SK-N-SH (cell line): ENCODE measurements at regions not wholly inside any gene's neighbourhood (a gene's known extent, or its start where the extent isn't known, plus 50 kb on each side); places are given as distances from the start of the nearest gene placed in this dataset.

Experiments
- CTCF ChIA-PET: fragments of 300-600, 350-600 bp; formaldehyde crosslinking; extraction: SDS; loops from one replicate; lab custom pipeline; 2021; lab: Yijun Ruan, JAX
- POLR2A ChIA-PET: fragments of 350-600 bp; sonication (Branson Sonifier 250); formaldehyde crosslinking; extraction: SDS; loops from one replicate; lab custom pipeline; 2020; ENCODE audit warnings: antibody characterized with exemption, inconsistent platforms; lab: Yijun Ruan, JAX
- DNase-seq: peaks from one replicate; pipeline ENCODE4 v3.0.0; 2012
- H2AFZ ChIP-seq: fragments of 200-600 bp; sonication (generic); 2 replicates; pipeline ENCODE4 v1.8.1; 2016; ENCODE audit warnings: antibody characterized with exemption, mild to moderate bottlenecking, low read depth
- H3F3A ChIP-seq: fragments of 200-600 bp; sonication (generic); replicated peaks from 2 replicates; pipeline ENCODE3; 2016; ENCODE audit warnings: antibody characterized with exemption, mild to moderate bottlenecking; ENCODE audit not compliant: insufficient read depth
- H3K27ac ChIP-seq, 2 experiments: fragments of 200-500 bp in 1 of 2; fragments of 200-600 bp in 1 of 2; sonication (Bioruptor generic) in 1 of 2; sonication (generic), shearing (Covaris generic) in 1 of 2; 2 replicates each; pipeline versions ENCODE4 v1.5.1 to v1.6.1; 2014 to 2016; ENCODE audit warnings: low read depth in 2 of 2, inconsistent platforms in 1 of 2, low read length in 1 of 2, mild to moderate bottlenecking in 1 of 2, mixed read lengths in 1 of 2
- H3K27me3 ChIP-seq: fragments of 200-600 bp; sonication (generic), shearing (Covaris generic); 2 replicates; pipeline ENCODE4 v1.6.1; 2016; ENCODE audit warnings: mixed run types; ENCODE audit not compliant: insufficient read depth
- H3K36me3 ChIP-seq, 2 experiments: fragments of 200-500 bp in 1 of 2; fragments of 200-600 bp in 1 of 2; sonication (Bioruptor generic) in 1 of 2; sonication (generic) in 1 of 2; replicated peaks in 1 of 2; 2 replicates each; pipeline versions ENCODE3 to v1.5.1; 2014 to 2016; ENCODE audit warnings: low read length in 1 of 2, mild to moderate bottlenecking in 1 of 2; ENCODE audit not compliant: insufficient read depth in 2 of 2, control insufficient read depth in 1 of 2
- H3K4me1 ChIP-seq, 2 experiments: fragments of 200-500 bp in 1 of 2; fragments of 200-600 bp in 1 of 2; sonication (Bioruptor generic) in 1 of 2; sonication (generic), shearing (Covaris generic) in 1 of 2; 2 replicates each; pipeline versions ENCODE4 v1.5.1 to v1.6.1; 2014 to 2016; ENCODE audit warnings: low read depth in 1 of 2, low read length in 1 of 2, mixed run types in 1 of 2; ENCODE audit not compliant: insufficient read depth in 2 of 2, control insufficient read depth in 1 of 2
- H3K4me2 ChIP-seq: fragments of 200-600 bp; sonication (generic), shearing (Covaris generic); 2 replicates; pipeline ENCODE4 v1.6.1; 2017; ENCODE audit warnings: mixed run types
- H3K4me3 ChIP-seq, 2 experiments: fragments of 200-500 bp in 1 of 2; fragments of 200-600 bp in 1 of 2; sonication (Bioruptor generic) in 1 of 2; sonication (generic), shearing (Covaris generic) in 1 of 2; 2 replicates each; pipeline versions ENCODE4 v1.5.1 to v1.8.1; 2014 to 2016; ENCODE audit warnings: low read depth in 2 of 2, inconsistent platforms in 1 of 2, low read length in 1 of 2, mild to moderate bottlenecking in 1 of 2, mixed read lengths in 1 of 2, moderate library complexity in 1 of 2
- H3K79me2 ChIP-seq: fragments of 200-600 bp; sonication (generic); 2 replicates; pipeline ENCODE4 v1.8.1; 2017; ENCODE audit warnings: mild to moderate bottlenecking; ENCODE audit not compliant: insufficient read depth
- H3K9ac ChIP-seq: fragments of 200-600 bp; sonication (generic); 2 replicates; pipeline ENCODE4 v1.6.1; 2017; ENCODE audit warnings: mixed run types
- H3K9me2 ChIP-seq: fragments of 200-600 bp; sonication (generic); 2 replicates; pipeline ENCODE4 v1.6.1; 2017; ENCODE audit warnings: mixed run types
- H3K9me3 ChIP-seq: fragments of 200-600 bp; sonication (generic); 2 replicates; pipeline ENCODE4 v1.6.1; 2017; ENCODE audit warnings: mixed run types, mild to moderate bottlenecking, moderate library complexity
- H4K20me1 ChIP-seq: fragments of 200-600 bp; sonication (generic); 2 replicates; pipeline ENCODE4 v1.6.1; 2017; ENCODE audit warnings: mild to moderate bottlenecking, mixed run types; ENCODE audit not compliant: insufficient read depth
- EZH2phosphoT487 ChIP-seq: fragments of 200-600 bp; sonication (generic); IDR thresholded peaks from 2 replicates; pipeline ENCODE4 v1.6.1; 2017; ENCODE audit warnings: low read depth, mixed run types, mild to moderate bottlenecking, antibody characterized with exemption, moderate library complexity, borderline replicate concordance
- FOSL2 ChIP-seq: IDR thresholded peaks from 2 replicates; pipeline ENCODE4 v1.4.0; 2012; ENCODE audit warnings: low read depth, mild to moderate bottlenecking, moderate library complexity, borderline replicate concordance
- FOXJ3 ChIP-seq: sonication (generic); formaldehyde crosslinking; IDR thresholded peaks from 2 replicates; pipeline ENCODE4 v1.5.1; 2020; ENCODE audit warnings: mild to moderate bottlenecking, missing genetic modification reagents
- FOXM1 ChIP-seq: IDR thresholded peaks from 2 replicates; pipeline ENCODE4 v1.4.0; 2012; ENCODE audit warnings: low read depth, mild to moderate bottlenecking
- GATA2 ChIP-seq: sonication (generic); formaldehyde crosslinking; IDR thresholded peaks from 2 replicates; pipeline ENCODE4 v1.5.0; 2020; ENCODE audit warnings: mild to moderate bottlenecking, missing genetic modification reagents
- MEF2A ChIP-seq: IDR thresholded peaks from 2 replicates; pipeline ENCODE4 v1.4.0; 2012; ENCODE audit warnings: low read depth, borderline replicate concordance
- MXI1 ChIP-seq: IDR thresholded peaks from 2 replicates; pipeline ENCODE4 v1.6.1; 2012; ENCODE audit warnings: mild to moderate bottlenecking, low read depth, low read length, improper control_type of control experiment
- NFIC ChIP-seq: IDR thresholded peaks from 2 replicates; pipeline ENCODE4 v1.4.0; 2012; ENCODE audit warnings: borderline replicate concordance
- NRF1 ChIP-seq: IDR thresholded peaks from 2 replicates; pipeline ENCODE4 v1.6.1; 2012; ENCODE audit warnings: low read depth, mild to moderate bottlenecking, low read length
- POLR2AphosphoS5 ChIP-seq: IDR thresholded peaks from 2 replicates; pipeline ENCODE4 v1.6.1; 2012; ENCODE audit warnings: low read depth, low read length
- RAD21 ChIP-seq: IDR thresholded peaks from 2 replicates; pipeline ENCODE4 v1.6.1; 2012; ENCODE audit warnings: mild to moderate bottlenecking, low read length
- SIN3A ChIP-seq: IDR thresholded peaks from 2 replicates; pipeline ENCODE4 v1.6.1; 2012; ENCODE audit warnings: low read depth, mild to moderate bottlenecking, low read length, moderate library complexity, borderline replicate concordance
- SMC3 ChIP-seq: IDR thresholded peaks from 2 replicates; pipeline ENCODE4 v1.6.1; 2012; ENCODE audit warnings: low read depth, low read length, improper control_type of control experiment
- TCF12 ChIP-seq: IDR thresholded peaks from 2 replicates; pipeline ENCODE4 v1.4.0; 2012
- TEAD4 ChIP-seq: IDR thresholded peaks from 2 replicates; pipeline ENCODE4 v1.4.0; 2012; ENCODE audit warnings: mild to moderate bottlenecking, borderline replicate concordance; ENCODE audit not compliant: insufficient read depth
- YY1 ChIP-seq: IDR thresholded peaks from 2 replicates; pipeline ENCODE4 v1.4.0; 2012; ENCODE audit warnings: low read depth, mild to moderate bottlenecking
- WGBS: methylation state at CpG from one replicate; pipeline ENCODE4 v1.1.6; 2017; ENCODE audit warnings: low lambda C conversion rate; 5-methylcytosine and 5-hydroxymethylcytosine counted together
- TF ChIP-seq, protein P1 (sequence below): fragments of 150-350 bp; IDR thresholded peaks from 2 replicates; pipeline ENCODE4 v1.6.1; 2017; ENCODE audit warnings: antibody characterized with exemption, low read length, low read depth, borderline replicate concordance
- TF ChIP-seq, protein P2 (sequence below): IDR thresholded peaks from 2 replicates; pipeline ENCODE4; 2012
- TF ChIP-seq, protein P3 (sequence below): IDR thresholded peaks from 2 replicates; pipeline ENCODE4 v1.4.0; 2012; ENCODE audit warnings: low read depth
- TF ChIP-seq, protein P4 (sequence below): fragments of 150-350 bp; IDR thresholded peaks from 2 replicates; pipeline ENCODE4 v1.6.1; 2016; ENCODE audit warnings: mild to moderate bottlenecking, low read depth, low read length
- TF ChIP-seq, protein P5 (sequence below): IDR thresholded peaks from 2 replicates; pipeline ENCODE4 v1.6.1; 2012; ENCODE audit warnings: mild to moderate bottlenecking, low read depth, low read length, moderate library complexity

DNA sequence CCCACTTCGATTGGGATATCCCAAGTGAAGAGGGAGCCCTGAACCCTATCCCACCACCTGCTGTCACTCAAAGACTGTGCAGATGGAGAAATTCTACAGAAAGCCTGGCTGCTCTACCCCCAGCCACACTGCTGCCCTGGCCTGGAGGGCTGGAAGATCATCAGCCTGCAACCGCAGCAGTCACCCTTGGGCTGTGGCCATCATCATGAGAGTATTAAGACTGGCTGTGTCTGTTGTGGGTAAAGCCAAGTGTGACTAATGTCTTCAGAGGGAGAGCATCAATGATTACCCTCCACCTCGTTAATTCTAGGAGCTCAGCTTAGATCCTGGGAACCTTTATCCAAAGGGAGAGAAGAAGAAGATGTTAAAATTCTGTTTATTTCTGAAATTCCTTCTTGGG is 221.5 kb downstream of the TFCP2L1 start:
- no peaks in the 10 kb centered on the region for H4K20me1 ChIP-seq
- H3K79me2 ChIP-seq = no peaks in the 10 kb centered on the region
- H3F3A ChIP-seq = no peaks in the 10 kb centered on the region
- H3K4me2 ChIP-seq = no peak overlapping the region
- no peak overlapping the region for H3K27ac ChIP-seq
- H3K27me3 ChIP-seq = peaks cover 19% of the 10 kb centered on the region; the same call in 1 of the 2 replicates
- no peak overlapping the region for H3K4me3 ChIP-seq
- no peak overlapping the region for H2AFZ ChIP-seq
- no peak overlapping the region for H3K9ac ChIP-seq
- no peak for DNase-seq
- no peaks in the 10 kb centered on the region for H3K9me2 ChIP-seq
- no peaks in the 10 kb centered on the region for H3K36me3 ChIP-seq
- CTCF ChIA-PET = interaction anchor here (1.0 to 1.1 kb wide), 2 partner anchors 367 to 383 kb away, joined by 3 to 5 read pairs; no protein-coding TSS in a partner anchor
- POLR2A ChIA-PET = no interaction called here
- TF ChIP-seq, protein P1, sequence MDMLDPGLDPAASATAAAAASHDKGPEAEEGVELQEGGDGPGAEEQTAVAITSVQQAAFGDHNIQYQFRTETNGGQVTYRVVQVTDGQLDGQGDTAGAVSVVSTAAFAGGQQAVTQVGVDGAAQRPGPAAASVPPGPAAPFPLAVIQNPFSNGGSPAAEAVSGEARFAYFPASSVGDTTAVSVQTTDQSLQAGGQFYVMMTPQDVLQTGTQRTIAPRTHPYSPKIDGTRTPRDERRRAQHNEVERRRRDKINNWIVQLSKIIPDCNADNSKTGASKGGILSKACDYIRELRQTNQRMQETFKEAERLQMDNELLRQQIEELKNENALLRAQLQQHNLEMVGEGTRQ = no peak
- no peak for TF ChIP-seq TEAD4
- TF ChIP-seq FOXM1 = no peak
- TF ChIP-seq FOXJ3 (CRISPR knock-in tag) = no peak
- no peak for TF ChIP-seq NRF1
- TF ChIP-seq POLR2AphosphoS5 = no peak
- TF ChIP-seq MEF2A = no peak
- no peak for TF ChIP-seq SMC3
- no peak for TF ChIP-seq SIN3A
- TF ChIP-seq GATA2 (CRISPR knock-in tag) = no peak
- TF ChIP-seq, protein P2, sequence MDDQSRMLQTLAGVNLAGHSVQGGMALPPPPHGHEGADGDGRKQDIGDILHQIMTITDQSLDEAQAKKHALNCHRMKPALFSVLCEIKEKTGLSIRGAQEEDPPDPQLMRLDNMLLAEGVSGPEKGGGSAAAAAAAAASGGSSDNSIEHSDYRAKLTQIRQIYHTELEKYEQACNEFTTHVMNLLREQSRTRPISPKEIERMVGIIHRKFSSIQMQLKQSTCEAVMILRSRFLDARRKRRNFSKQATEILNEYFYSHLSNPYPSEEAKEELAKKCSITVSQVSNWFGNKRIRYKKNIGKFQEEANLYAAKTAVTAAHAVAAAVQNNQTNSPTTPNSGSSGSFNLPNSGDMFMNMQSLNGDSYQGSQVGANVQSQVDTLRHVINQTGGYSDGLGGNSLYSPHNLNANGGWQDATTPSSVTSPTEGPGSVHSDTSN = no peak
- no peak for TF ChIP-seq RAD21
- TF ChIP-seq, protein P3, sequence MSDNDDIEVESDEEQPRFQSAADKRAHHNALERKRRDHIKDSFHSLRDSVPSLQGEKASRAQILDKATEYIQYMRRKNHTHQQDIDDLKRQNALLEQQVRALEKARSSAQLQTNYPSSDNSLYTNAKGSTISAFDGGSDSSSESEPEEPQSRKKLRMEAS = no peak
- TF ChIP-seq NFIC = no peak
- peaks cover 0 to 25% of the 10 kb centered on the region in 2 experiments; a peak in 2 of 4 replicates for H3K4me1 ChIP-seq
- WGBS = 81% methylated on average over 3 of the region's 3 CpGs
- H3K9me3 ChIP-seq = no peaks in the 10 kb centered on the region

DNA sequence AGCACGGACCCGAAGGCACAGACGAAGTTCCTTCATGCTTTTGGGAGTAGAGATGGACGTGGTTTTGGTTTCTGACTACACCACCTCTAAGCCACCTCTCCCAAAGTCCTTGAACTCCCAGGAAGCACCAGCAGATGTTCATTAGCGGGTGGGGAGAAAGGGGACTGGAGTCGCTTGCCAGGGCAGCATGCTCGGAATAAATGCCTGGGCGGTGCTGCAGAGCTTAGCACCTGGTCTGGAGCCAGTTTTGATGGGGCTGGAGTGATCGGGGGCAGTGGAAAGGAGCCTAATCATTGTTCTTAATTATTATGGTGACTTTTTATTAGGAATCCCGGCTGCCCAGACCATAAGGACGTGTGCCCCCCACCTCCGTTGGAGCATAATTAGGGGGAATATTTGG is 220.8 kb downstream of the TFCP2L1 start:
- Histone ChIP-seq H3K4me3 (no peak overlapping the region), H4K20me1 (no peaks in the 10 kb centered on the region), H3K79me2 (no peaks in the 10 kb centered on the region), H3K27me3 (peaks cover 20% of the 10 kb centered on the region; the same call in 1 of the 2 replicates), H3K4me2 (no peak overlapping the region), H3K9ac (no peak overlapping the region), H3K9me3 (no peaks in the 10 kb centered on the region), H3F3A (no peaks in the 10 kb centered on the region), H3K4me1 (peaks cover 0 to 18% of the 10 kb centered on the region in 2 experiments; a peak in 2 of 4 replicates), H3K9me2 (no peaks in the 10 kb centered on the region), H3K27ac (no peak overlapping the region), H2AFZ (no peak overlapping the region), H3K36me3 (no peaks in the 10 kb centered on the region)
- ChIA-PET CTCF (interaction anchor here (0.6 to 1.7 kb wide), 5 partner anchors 16 to 932 kb away, joined by 3 to 7 read pairs (median 3); partner anchors contain the start of gene GLI2), POLR2A (no interaction called here)
- DNase-seq = no peak
- WGBS = 66% methylated on average over 12 of the region's 12 CpGs
- TF ChIP-seq EZH2phosphoT487 = no peak
- TF ChIP-seq, protein P4, sequence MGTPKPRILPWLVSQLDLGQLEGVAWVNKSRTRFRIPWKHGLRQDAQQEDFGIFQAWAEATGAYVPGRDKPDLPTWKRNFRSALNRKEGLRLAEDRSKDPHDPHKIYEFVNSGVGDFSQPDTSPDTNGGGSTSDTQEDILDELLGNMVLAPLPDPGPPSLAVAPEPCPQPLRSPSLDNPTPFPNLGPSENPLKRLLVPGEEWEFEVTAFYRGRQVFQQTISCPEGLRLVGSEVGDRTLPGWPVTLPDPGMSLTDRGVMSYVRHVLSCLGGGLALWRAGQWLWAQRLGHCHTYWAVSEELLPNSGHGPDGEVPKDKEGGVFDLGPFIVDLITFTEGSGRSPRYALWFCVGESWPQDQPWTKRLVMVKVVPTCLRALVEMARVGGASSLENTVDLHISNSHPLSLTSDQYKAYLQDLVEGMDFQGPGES = no peak
- TF ChIP-seq SMC3 = no peak
- TF ChIP-seq YY1 = no peak
- TF ChIP-seq RAD21 = no peak
- no peak for TF ChIP-seq TCF12
- TF ChIP-seq FOSL2 = no peak
- TF ChIP-seq MXI1 = no peak
- TF ChIP-seq, protein P5, sequence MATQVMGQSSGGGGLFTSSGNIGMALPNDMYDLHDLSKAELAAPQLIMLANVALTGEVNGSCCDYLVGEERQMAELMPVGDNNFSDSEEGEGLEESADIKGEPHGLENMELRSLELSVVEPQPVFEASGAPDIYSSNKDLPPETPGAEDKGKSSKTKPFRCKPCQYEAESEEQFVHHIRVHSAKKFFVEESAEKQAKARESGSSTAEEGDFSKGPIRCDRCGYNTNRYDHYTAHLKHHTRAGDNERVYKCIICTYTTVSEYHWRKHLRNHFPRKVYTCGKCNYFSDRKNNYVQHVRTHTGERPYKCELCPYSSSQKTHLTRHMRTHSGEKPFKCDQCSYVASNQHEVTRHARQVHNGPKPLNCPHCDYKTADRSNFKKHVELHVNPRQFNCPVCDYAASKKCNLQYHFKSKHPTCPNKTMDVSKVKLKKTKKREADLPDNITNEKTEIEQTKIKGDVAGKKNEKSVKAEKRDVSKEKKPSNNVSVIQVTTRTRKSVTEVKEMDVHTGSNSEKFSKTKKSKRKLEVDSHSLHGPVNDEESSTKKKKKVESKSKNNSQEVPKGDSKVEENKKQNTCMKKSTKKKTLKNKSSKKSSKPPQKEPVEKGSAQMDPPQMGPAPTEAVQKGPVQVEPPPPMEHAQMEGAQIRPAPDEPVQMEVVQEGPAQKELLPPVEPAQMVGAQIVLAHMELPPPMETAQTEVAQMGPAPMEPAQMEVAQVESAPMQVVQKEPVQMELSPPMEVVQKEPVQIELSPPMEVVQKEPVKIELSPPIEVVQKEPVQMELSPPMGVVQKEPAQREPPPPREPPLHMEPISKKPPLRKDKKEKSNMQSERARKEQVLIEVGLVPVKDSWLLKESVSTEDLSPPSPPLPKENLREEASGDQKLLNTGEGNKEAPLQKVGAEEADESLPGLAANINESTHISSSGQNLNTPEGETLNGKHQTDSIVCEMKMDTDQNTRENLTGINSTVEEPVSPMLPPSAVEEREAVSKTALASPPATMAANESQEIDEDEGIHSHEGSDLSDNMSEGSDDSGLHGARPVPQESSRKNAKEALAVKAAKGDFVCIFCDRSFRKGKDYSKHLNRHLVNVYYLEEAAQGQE = no peak
